IPS-NIHi7 (cell line): ENCODE measurements at regions not wholly inside any gene's neighbourhood (a gene's known extent, or its start where the extent isn't known, plus 50 kb on each side); places are given as distances from the start of the nearest gene placed in this dataset.

Experiments used
- DNase-seq: peaks from one replicate; pipeline ENCODE4 v3.0.0; 2012; ENCODE audit warnings: mixed read lengths; ENCODE audit errors: extremely low spot score

- DNase-seq: no peak
These were observed 585.1 kb downstream of the TLE4 start for GRCh38 chr9:80156756-80157472.

DNA sequence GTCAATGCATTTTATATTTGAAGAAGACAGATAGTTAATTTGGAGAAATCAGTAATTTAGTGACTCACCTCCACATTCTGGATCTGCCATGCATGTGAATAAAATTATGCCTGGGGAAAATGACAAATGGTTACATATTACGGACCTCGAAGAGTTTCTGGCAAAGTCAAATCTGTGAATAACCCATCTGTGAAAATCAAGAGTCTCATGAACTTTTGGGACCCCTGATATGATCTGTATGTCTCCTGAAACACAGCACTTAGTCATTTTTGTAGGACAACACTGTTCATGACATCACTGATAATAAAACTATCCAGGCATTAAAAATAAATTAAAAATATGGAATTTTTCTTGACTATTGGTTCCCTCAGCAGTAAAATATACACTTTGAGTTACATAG lies 584.5 kb downstream of the TLE4 start:
- DNase-seq: no peak

- no peak for DNase-seq
These were observed 576.1 kb downstream of the TLE4 start for GRCh38 chr9:80147866-80148265.

- DNase-seq: peak; percentile 41
These were observed 574.7 kb downstream of the TLE4 start for GRCh38 chr9:80146466-80146865.

DNA sequence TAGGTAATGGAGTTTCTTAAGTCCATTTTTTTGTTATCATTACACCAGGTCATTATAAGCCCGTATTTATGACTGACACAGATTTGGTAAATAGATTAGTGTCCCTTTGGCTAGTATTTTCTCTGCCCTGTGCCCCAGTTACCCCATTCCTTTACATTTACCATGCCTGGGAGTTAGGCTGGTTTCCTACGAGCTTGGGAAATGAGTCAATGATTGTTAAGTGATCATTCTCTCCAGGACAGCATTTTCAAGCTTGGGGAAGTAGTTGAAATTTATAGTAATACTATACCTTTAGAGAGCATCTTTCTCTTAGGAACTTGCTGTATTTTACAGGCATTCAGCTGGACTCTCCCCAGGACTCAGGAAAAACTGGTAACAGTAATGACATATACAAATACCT lies 573.1 kb downstream of the TLE4 start:
- DNase-seq: no peak

DNA sequence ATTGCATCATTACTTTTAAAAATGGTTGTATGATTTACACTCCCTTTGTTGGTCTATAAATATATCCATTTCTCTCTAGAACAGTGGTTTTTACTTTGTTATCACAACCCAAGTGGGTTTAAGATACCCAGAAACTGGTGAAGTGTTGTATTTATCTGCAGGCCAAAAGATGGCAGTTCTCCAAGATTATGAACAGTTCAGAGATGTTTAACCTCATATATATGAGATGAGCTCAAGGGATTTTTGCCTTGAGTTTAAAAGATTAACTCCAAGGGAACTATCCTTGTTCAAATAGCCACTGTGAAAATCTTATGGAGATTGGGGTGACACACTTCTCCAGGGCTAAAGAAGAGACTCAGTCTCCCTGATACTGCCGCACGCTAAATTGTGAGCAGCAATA lies 572.6 kb downstream of the TLE4 start:
- no peak for DNase-seq

- no peak for DNase-seq
These were observed 572.1 kb downstream of the TLE4 start for GRCh38 chr9:80143899-80144298.

- DNase-seq: no peak
These were observed 562.7 kb downstream of the TLE4 start for GRCh38 chr9:80134487-80134886.

DNA sequence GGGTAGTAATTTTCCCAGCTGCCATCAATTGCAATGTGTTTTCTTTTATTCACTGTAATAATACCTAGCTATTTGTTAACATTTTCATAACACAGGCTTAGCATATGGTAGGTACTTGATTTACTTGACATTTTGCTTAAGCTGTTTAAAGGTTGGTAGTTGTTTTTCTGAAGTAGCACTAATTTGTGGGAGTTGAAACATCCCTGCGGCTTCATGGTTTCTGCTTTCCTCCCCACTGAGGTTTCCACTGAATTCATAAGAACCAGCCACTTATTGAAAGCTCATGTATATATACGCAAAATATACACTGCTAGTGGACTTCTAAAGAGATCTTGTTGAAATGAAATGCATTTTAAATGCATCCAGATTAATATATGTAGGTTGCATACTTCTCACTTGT lies 559.9 kb downstream of the TLE4 start:
- DNase-seq: no peak

GRCh38 chr9:80127920-80128319 lies 556.2 kb downstream of the TLE4 start:
- no peak for DNase-seq

GRCh38 chr9:80125731-80126264 lies 554.0 kb downstream of the TLE4 start:
- DNase-seq: no peak

GRCh38 chr9:80117031-80117430 lies 545.3 kb downstream of the TLE4 start:
- DNase-seq: no peak

DNA sequence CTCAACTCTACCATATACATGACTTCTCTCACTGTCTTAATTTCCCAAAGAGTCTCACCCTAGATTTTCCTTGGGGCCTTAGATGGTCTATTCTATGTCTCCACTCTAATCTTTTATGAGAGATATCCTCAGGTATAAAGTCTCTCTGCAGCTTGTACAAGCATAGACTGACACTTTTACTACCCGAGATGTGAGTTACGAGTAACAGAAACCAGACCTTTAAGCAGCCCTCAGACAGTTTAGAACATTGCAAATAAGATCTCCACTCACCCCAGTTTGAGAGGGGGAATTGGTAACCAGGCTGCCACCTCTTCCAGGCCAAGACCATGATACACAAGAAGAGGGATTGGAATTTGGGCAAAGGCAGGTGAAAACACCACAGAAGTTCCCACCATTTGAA lies 542.5 kb downstream of the TLE4 start:
- no peak for DNase-seq

- DNase-seq: no peak
These were observed 536.3 kb downstream of the TLE4 start for GRCh38 chr9:80107931-80108660.

- DNase-seq: no peak
These were observed 525.7 kb downstream of the TLE4 start for GRCh38 chr9:80097476-80097875.

DNA sequence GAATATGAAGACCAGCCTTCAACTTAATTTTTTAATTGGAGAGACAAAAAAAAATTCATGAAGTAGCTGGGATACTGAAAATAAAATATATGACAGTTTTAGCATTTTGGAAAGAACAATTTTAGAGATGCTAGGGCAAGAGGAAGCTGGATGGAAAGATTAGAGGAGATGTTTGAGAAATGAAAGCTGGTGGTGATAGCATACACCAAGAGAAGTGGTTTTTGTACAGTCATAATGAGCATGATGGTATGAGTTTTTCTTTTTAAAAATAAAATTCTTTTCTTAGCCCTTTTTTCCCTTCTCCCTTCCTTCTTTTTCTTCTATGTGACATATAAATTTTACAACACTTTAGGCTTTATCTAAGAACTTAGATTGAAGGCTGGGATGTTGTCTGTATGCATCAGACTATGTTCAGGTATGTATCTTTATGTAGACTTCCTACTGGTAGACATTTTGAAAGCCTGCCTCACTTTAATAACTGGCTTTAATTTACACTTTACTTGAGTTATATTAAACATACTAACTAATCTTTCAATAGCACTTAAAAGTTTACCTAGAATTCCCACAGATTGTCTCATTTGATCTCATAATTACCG lies 522.5 kb downstream of the TLE4 start:
- DNase-seq: no peak

GRCh38 chr9:80093695-80094094 lies 521.9 kb downstream of the TLE4 start:
- DNase-seq: no peak

- DNase-seq: no peak
These were observed 519.8 kb downstream of the TLE4 start for GRCh38 chr9:80091526-80091925.

DNA sequence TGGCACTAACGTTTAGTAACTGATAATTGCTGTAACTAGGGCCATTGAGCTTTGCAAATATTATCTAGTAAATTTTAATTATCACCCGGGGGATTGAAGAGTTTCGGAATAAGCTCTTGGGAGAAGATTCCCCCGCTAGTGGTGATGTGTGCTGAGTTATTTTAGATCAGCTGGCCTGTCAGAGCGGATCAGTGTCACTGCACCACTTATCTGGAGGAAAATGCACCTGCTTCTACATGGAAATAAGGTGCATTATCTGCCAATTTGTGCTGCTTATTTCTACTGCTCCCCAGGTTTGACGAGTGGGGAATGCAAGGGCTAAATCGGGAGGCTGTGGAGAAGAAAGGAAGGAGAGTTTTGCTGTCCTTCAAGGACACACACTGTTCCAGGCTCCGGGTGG lies 518.6 kb downstream of the TLE4 start:
- DNase-seq: no peak

GRCh38 chr9:80086822-80087345 lies 515.1 kb downstream of the TLE4 start:
- DNase-seq: no peak

GRCh38 chr9:80086386-80086785 lies 514.6 kb downstream of the TLE4 start:
- no peak for DNase-seq

- DNase-seq: no peak
These were observed 513.9 kb downstream of the TLE4 start for GRCh38 chr9:80085668-80086067.

GRCh38 chr9:80082213-80082612 lies 510.4 kb downstream of the TLE4 start:
- DNase-seq: no peak
